ENCODE measurements at regions not wholly inside any gene's neighbourhood (a gene's known extent, or its start where the extent isn't known, plus 50 kb on each side); places are given as distances from the start of the nearest gene placed in this dataset.

GRCh38 chrX:69025802-69026301 is 139.4 kb downstream of the PJA1 start:
- Mint-ChIP-seq H3K4me3 (no peak overlapping the region), H3K36me3 (ENCODE audit: low read depth) (no peaks in the 10 kb centered on the region), H3K9me3 (no peaks in the 10 kb centered on the region), H3K27me3 (ENCODE audit: low read depth) (no peaks in the 10 kb centered on the region), H3K27ac (ENCODE audit: unreplicated experiment) (no peak overlapping the region), H3K4me1 (peaks cover 6% of the 10 kb centered on the region)
- DNase-seq (ENCODE audit: low read depth, low spot score): no peak
- no peak for TF ChIP-seq CTCF (conservative IDR thresholded peaks at IDR 0.05)

- TF ChIP-seq CTCF (conservative IDR thresholded peaks at IDR 0.05): no peak
- Mint-ChIP-seq H3K36me3 (ENCODE audit: low read depth) (no peaks in the 10 kb centered on the region), H3K27ac (ENCODE audit: unreplicated experiment) (no peak overlapping the region), H3K9me3 (no peaks in the 10 kb centered on the region), H3K4me3 (no peak overlapping the region), H3K27me3 (ENCODE audit: low read depth) (no peaks in the 10 kb centered on the region), H3K4me1 (peaks cover 4% of the 10 kb centered on the region)
- DNase-seq (ENCODE audit: low read depth, low spot score): no peak
Measured at GRCh38 chrX:69024931-69025330, 140.3 kb downstream of the PJA1 start.

GRCh38 chrX:69024161-69024736 is 141.0 kb downstream of the PJA1 start:
- no peak overlapping the region for H3K4me3 Mint-ChIP-seq
- H3K4me1 Mint-ChIP-seq: no peaks in the 10 kb centered on the region
- DNase-seq (ENCODE audit: low read depth, low spot score): no peak
- no peaks in the 10 kb centered on the region for H3K9me3 Mint-ChIP-seq
- no peaks in the 10 kb centered on the region for H3K27me3 Mint-ChIP-seq (ENCODE audit: low read depth)
- no peaks in the 10 kb centered on the region for H3K36me3 Mint-ChIP-seq (ENCODE audit: low read depth)
- H3K27ac Mint-ChIP-seq (ENCODE audit: unreplicated experiment): no peak overlapping the region
- TF ChIP-seq CTCF (conservative IDR thresholded peaks at IDR 0.05): no peak

GRCh38 chrX:69022430-69022829 is 142.8 kb downstream of the PJA1 start:
- DNase-seq (ENCODE audit: low read depth, low spot score): no peak
- no peak overlapping the region for H3K4me3 Mint-ChIP-seq
- TF ChIP-seq CTCF (conservative IDR thresholded peaks at IDR 0.05): no peak
- no peaks in the 10 kb centered on the region for H3K4me1 Mint-ChIP-seq
- no peak overlapping the region for H3K27ac Mint-ChIP-seq (ENCODE audit: unreplicated experiment)
- H3K27me3 Mint-ChIP-seq (ENCODE audit: low read depth): no peaks in the 10 kb centered on the region
- no peaks in the 10 kb centered on the region for H3K9me3 Mint-ChIP-seq
- H3K36me3 Mint-ChIP-seq (ENCODE audit: low read depth): no peaks in the 10 kb centered on the region

GRCh38 chrX:69021141-69021960 is 143.9 kb downstream of the PJA1 start:
- Mint-ChIP-seq H3K27me3 (ENCODE audit: low read depth) (no peaks in the 10 kb centered on the region), H3K27ac (ENCODE audit: unreplicated experiment) (no peak overlapping the region), H3K9me3 (no peaks in the 10 kb centered on the region), H3K4me1 (no peaks in the 10 kb centered on the region), H3K36me3 (ENCODE audit: low read depth) (no peaks in the 10 kb centered on the region), H3K4me3 (no peak overlapping the region)
- no peak for TF ChIP-seq CTCF (conservative IDR thresholded peaks at IDR 0.05)
- no peak for DNase-seq (ENCODE audit: low read depth, low spot score)
